ENCODE measurements at regions not wholly inside any gene's neighbourhood (a gene's known extent, or its start where the extent isn't known, plus 50 kb on each side); places are given as distances from the start of the nearest gene placed in this dataset.

- no peak for DNase-seq
- Histone ChIP-seq H3K4me3 (no peak overlapping the region), H3K4me1 (peaks cover 12% of the 10 kb centered on the region), H3K9me3 (replicated peaks) (peaks cover 7% of the 10 kb centered on the region), H3K36me3 (no peaks in the 10 kb centered on the region), H3K27ac (replicated peaks) (no peak overlapping the region), H3K27me3 (ENCODE audit: low read depth) (no peaks in the 10 kb centered on the region)
- intact Hi-C loops (cut with micrococcal nuclease): no loop called here
- no peak for TF ChIP-seq CTCF (IDR thresholded peaks at IDR 0.05; ENCODE audit: borderline replicate concordance)
These were observed 65.9 kb downstream of the UCHL1 start for GRCh38 chr4:41322617-41323016.

- DNase-seq: no peak
- TF ChIP-seq CTCF (IDR thresholded peaks at IDR 0.05; ENCODE audit: borderline replicate concordance): no peak
- Histone ChIP-seq H3K9me3 (replicated peaks) (peaks cover 7% of the 10 kb centered on the region), H3K36me3 (no peaks in the 10 kb centered on the region), H3K4me1 (peaks cover 11% of the 10 kb centered on the region), H3K27ac (replicated peaks) (no peak overlapping the region), H3K27me3 (ENCODE audit: low read depth) (no peaks in the 10 kb centered on the region), H3K4me3 (no peak overlapping the region)
- intact Hi-C loops (cut with micrococcal nuclease): no loop called here
These were observed 66.5 kb downstream of the UCHL1 start for GRCh38 chr4:41323179-41323578.

- Histone ChIP-seq H3K36me3 (no peaks in the 10 kb centered on the region), H3K27ac (replicated peaks) (no peak overlapping the region), H3K4me1 (peaks cover 5% of the 10 kb centered on the region), H3K4me3 (no peak overlapping the region), H3K9me3 (replicated peaks) (peaks cover 7% of the 10 kb centered on the region), H3K27me3 (ENCODE audit: low read depth) (no peaks in the 10 kb centered on the region)
- no peak for TF ChIP-seq CTCF (IDR thresholded peaks at IDR 0.05; ENCODE audit: borderline replicate concordance)
- intact Hi-C loops (cut with micrococcal nuclease): no loop called here
- no peak for DNase-seq
These were observed 67.0 kb downstream of the UCHL1 start for GRCh38 chr4:41323706-41324105.

GRCh38 chr4:41324861-41325260, 68.1 kb downstream of the UCHL1 start:
- no peak for DNase-seq
- H3K4me3 ChIP-seq: no peak overlapping the region
- H3K4me1 ChIP-seq: no peaks in the 10 kb centered on the region
- no peak overlapping the region for H3K27ac ChIP-seq (replicated peaks)
- no peaks in the 10 kb centered on the region for H3K27me3 ChIP-seq (ENCODE audit: low read depth)
- intact Hi-C loops (cut with micrococcal nuclease): no loop called here
- no peak for TF ChIP-seq CTCF (IDR thresholded peaks at IDR 0.05; ENCODE audit: borderline replicate concordance)
- no peaks in the 10 kb centered on the region for H3K36me3 ChIP-seq
- peaks cover 7% of the 10 kb centered on the region for H3K9me3 ChIP-seq (replicated peaks)

- intact Hi-C loops (cut with micrococcal nuclease): no loop called here
- Histone ChIP-seq H3K27ac (replicated peaks) (no peak overlapping the region), H3K4me1 (no peaks in the 10 kb centered on the region), H3K9me3 (replicated peaks) (peaks cover 7% of the 10 kb centered on the region), H3K4me3 (no peak overlapping the region), H3K36me3 (no peaks in the 10 kb centered on the region), H3K27me3 (ENCODE audit: low read depth) (no peaks in the 10 kb centered on the region)
- TF ChIP-seq CTCF (IDR thresholded peaks at IDR 0.05; ENCODE audit: borderline replicate concordance): no peak
- no peak for DNase-seq
These were observed 69.2 kb downstream of the UCHL1 start for GRCh38 chr4:41325901-41326300.

GRCh38 chr4:41326776-41327175, 70.0 kb downstream of the UCHL1 start:
- no peaks in the 10 kb centered on the region for H3K9me3 ChIP-seq (replicated peaks)
- H3K4me3 ChIP-seq: no peak overlapping the region
- TF ChIP-seq CTCF (IDR thresholded peaks at IDR 0.05; ENCODE audit: borderline replicate concordance): no peak
- intact Hi-C loops (cut with micrococcal nuclease): no loop called here
- no peak for DNase-seq
- H3K4me1 ChIP-seq: peaks cover 3% of the 10 kb centered on the region
- no peaks in the 10 kb centered on the region for H3K27me3 ChIP-seq (ENCODE audit: low read depth)
- H3K36me3 ChIP-seq: no peaks in the 10 kb centered on the region
- H3K27ac ChIP-seq (replicated peaks): no peak overlapping the region

Measured in left ventricle myocardium inferior (tissue), 1 donor.